HL-60 (cell line): ENCODE measurements at regions not wholly inside any gene's neighbourhood (a gene's known extent, or its start where the extent isn't known, plus 50 kb on each side); places are given as distances from the start of the nearest gene placed in this dataset.

Experiments
- DNase-seq, 2 experiments: peaks; one replicate each; pipeline ENCODE4 v3.0.0-alpha.2; 2010 to 2020; ENCODE audit warnings: low read depth in 1 of 2, low spot score in 1 of 2
- H3K27ac ChIP-seq: fragments of 250-450 bp; sonication (Bioruptor Pico); replicated peaks from 2 replicates; pipeline ENCODE4 v1.5.1; 2020; ENCODE audit warnings: mild to moderate bottlenecking, moderate library complexity
- H3K27me3 ChIP-seq: fragments of 250-450 bp; sonication (Bioruptor Pico); 2 replicates; pipeline ENCODE4 v1.5.1; 2021; ENCODE audit warnings: mild to moderate bottlenecking, moderate library complexity; ENCODE audit not compliant: insufficient read depth, poor library complexity, severe bottlenecking
- H3K4me3 ChIP-seq: replicated peaks from 2 replicates; pipeline ENCODE4 v1.5.1; 2011; ENCODE audit warnings: mild to moderate bottlenecking, control low read depth, low read length; ENCODE audit not compliant: insufficient read depth
- GABPA ChIP-seq: IDR thresholded peaks from 2 replicates; pipeline ENCODE4 v1.6.1; 2012; ENCODE audit warnings: low read depth
- POLR2AphosphoS5 ChIP-seq: IDR thresholded peaks from 2 replicates; pipeline ENCODE4 v1.6.1; 2012; ENCODE audit warnings: low read depth
- REST ChIP-seq: IDR thresholded peaks from 2 replicates; pipeline ENCODE4 v1.6.1; 2012; ENCODE audit warnings: low read depth; ENCODE audit not compliant: insufficient replicate concordance
- SPI1 ChIP-seq: IDR thresholded peaks from 2 replicates; pipeline ENCODE4 v1.6.1; 2012; ENCODE audit warnings: low read depth, mild to moderate bottlenecking, borderline replicate concordance
- TF ChIP-seq, protein P1 (sequence below): IDR thresholded peaks from one replicate; pipeline ENCODE4 v1.5.1; 2011; ENCODE audit warnings: low read length, control low read depth, inconsistent platforms; ENCODE audit not compliant: insufficient read depth

DNA sequence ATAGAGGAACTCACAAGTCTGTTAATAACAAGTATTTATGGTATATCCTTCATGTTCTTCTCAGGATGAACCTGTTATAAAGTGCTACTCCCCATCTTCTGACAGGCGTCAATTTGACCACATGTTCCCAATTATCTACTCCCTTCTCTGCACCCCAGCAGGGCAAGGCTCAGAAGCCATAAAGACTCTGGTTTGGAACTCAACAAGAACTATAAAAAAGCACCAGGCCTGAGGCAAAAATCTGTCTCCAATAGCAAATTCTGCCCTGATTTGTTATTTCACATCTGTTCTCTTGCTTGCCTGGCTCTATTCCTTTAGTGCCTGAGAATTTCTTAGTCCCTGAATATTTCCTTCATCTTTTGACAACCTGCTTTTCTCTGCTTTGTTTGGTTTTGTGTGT is 618.2 kb upstream of the KIRREL3 start:
- H3K4me3 ChIP-seq: no peak overlapping the region
- H3K27ac ChIP-seq: no peak overlapping the region
- no peaks in the 10 kb centered on the region for H3K27me3 ChIP-seq
- no peak for DNase-seq
- TF ChIP-seq, protein P1, sequence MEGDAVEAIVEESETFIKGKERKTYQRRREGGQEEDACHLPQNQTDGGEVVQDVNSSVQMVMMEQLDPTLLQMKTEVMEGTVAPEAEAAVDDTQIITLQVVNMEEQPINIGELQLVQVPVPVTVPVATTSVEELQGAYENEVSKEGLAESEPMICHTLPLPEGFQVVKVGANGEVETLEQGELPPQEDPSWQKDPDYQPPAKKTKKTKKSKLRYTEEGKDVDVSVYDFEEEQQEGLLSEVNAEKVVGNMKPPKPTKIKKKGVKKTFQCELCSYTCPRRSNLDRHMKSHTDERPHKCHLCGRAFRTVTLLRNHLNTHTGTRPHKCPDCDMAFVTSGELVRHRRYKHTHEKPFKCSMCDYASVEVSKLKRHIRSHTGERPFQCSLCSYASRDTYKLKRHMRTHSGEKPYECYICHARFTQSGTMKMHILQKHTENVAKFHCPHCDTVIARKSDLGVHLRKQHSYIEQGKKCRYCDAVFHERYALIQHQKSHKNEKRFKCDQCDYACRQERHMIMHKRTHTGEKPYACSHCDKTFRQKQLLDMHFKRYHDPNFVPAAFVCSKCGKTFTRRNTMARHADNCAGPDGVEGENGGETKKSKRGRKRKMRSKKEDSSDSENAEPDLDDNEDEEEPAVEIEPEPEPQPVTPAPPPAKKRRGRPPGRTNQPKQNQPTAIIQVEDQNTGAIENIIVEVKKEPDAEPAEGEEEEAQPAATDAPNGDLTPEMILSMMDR: no peak
- TF ChIP-seq POLR2AphosphoS5 (no peak), GABPA (no peak), SPI1 (no peak), REST (no peak)

DNA sequence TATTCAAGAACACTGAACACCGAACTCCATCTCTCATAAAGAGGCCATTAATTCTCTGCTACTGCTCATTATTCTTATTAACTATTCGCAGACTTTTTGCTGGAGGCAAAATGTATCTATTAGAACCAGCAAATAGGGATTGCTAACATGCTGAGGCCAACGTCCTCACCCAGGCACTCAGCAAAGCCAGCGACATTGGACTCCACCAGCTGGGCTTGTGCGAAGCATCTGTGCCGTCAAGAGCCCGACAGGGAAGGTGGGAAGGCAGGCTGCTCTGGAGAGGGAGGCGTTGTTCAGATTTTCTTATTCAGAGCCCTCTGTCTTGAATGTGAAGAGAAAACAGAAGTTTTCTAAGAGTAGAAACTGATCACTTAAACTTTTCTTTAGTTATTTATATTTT is 615.6 kb upstream of the KIRREL3 start:
- no peak for DNase-seq
- no peak overlapping the region for H3K4me3 ChIP-seq
- TF ChIP-seq, protein P1: no peak
- TF ChIP-seq SPI1 (no peak), REST (no peak), POLR2AphosphoS5 (no peak), GABPA (no peak)
- no peaks in the 10 kb centered on the region for H3K27me3 ChIP-seq
- no peak overlapping the region for H3K27ac ChIP-seq

DNA sequence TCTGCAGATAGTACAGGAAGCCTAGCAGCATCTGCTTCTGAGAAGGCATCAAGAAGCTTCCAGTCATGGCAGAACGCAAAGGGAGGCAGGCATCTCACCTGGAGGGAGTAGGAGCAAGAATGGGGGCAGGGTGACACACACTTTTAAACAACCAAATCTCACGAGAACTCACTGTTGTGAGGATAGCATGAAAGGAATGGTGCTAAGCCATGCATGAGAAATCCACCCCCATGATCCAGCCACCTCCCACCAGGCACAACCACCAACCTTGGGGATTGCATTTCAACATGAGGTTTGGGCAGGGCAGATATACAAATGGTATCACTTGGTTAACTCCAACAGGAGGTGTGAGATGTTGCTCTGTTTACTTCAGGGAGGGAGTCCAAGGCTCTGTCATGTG is 612.0 kb upstream of the KIRREL3 start:
- TF ChIP-seq SPI1 (no peak), GABPA (no peak), POLR2AphosphoS5 (no peak), REST (no peak)
- TF ChIP-seq, protein P1: no peak
- Histone ChIP-seq H3K4me3 (no peak overlapping the region), H3K27ac (no peak overlapping the region), H3K27me3 (no peaks in the 10 kb centered on the region)
- no peak for DNase-seq
